Astrocyte (in vitro differentiated cells and primary cell): ENCODE measurements at regions not wholly inside any gene's neighbourhood (a gene's known extent, or its start where the extent isn't known, plus 50 kb on each side); places are given as distances from the start of the nearest gene placed in this dataset.

Source experiments
- DNase-seq: peaks from one replicate; pipeline ENCODE4 v3.0.0-alpha.2; 2010; ENCODE audit warnings: low read depth
- FAIRE-seq: peaks from 2 replicates; lab custom pipeline; 2011; peaks lifted over from hg19 to GRCh38; lab: Jason Lieb, UNC
- H2AFZ ChIP-seq: 2 replicates; pipeline ENCODE4 v1.6.0; 2012; ENCODE audit warnings: low read depth, low read length, inconsistent platforms
- H3K27ac ChIP-seq: 2 replicates; pipeline ENCODE4 v1.5.1; 2011; ENCODE audit warnings: low read depth, low read length, inconsistent platforms
- H3K27me3 ChIP-seq: 2 replicates; pipeline ENCODE4 v1.6.0; 2011; ENCODE audit warnings: low read length, inconsistent platforms; ENCODE audit not compliant: insufficient read depth
- H3K36me3 ChIP-seq: 2 replicates; pipeline ENCODE4 v1.5.1; 2011; ENCODE audit warnings: low read length, inconsistent platforms; ENCODE audit not compliant: insufficient read depth
- H3K4me1 ChIP-seq: 2 replicates; pipeline ENCODE4 v1.5.1; 2011; ENCODE audit warnings: low read length, inconsistent platforms; ENCODE audit not compliant: insufficient read depth
- H3K4me2 ChIP-seq: 2 replicates; pipeline ENCODE4 v1.6.0; 2012; ENCODE audit warnings: low read length, inconsistent platforms
- H3K4me3 ChIP-seq: 2 replicates; pipeline ENCODE4 v1.5.1; 2011; ENCODE audit warnings: low read depth, mild to moderate bottlenecking, low read length, inconsistent platforms; ENCODE audit not compliant: insufficient read depth
- H3K79me2 ChIP-seq: 2 replicates; pipeline ENCODE4 v1.6.0; 2012; ENCODE audit warnings: mild to moderate bottlenecking, low read length, inconsistent platforms; ENCODE audit not compliant: insufficient read depth
- H3K9ac ChIP-seq: 2 replicates; pipeline ENCODE4 v1.6.0; 2012; ENCODE audit warnings: mild to moderate bottlenecking, low read length, inconsistent platforms
- H3K9me3 ChIP-seq: 2 replicates; pipeline ENCODE4 v1.5.1; 2012; ENCODE audit warnings: low read depth, mild to moderate bottlenecking, low read length, inconsistent platforms; ENCODE audit not compliant: insufficient read depth
- H4K20me1 ChIP-seq: 2 replicates; pipeline ENCODE4 v1.6.0; 2012; ENCODE audit warnings: low read length, inconsistent platforms; ENCODE audit not compliant: insufficient read depth
- H3K27ac Mint-ChIP-seq: one replicate; pipeline ENCODE4 v1.8.0; 2021; ENCODE audit warnings: mild to moderate bottlenecking, mixed read lengths; ENCODE audit not compliant: unreplicated experiment
- H3K27me3 Mint-ChIP-seq: one replicate; pipeline ENCODE4 v1.8.0; 2021; ENCODE audit warnings: low read depth, mixed read lengths; ENCODE audit not compliant: unreplicated experiment
- H3K36me3 Mint-ChIP-seq: one replicate; pipeline ENCODE4 v1.8.0; 2021; ENCODE audit warnings: low read depth, mixed read lengths; ENCODE audit not compliant: unreplicated experiment
- H3K4me1 Mint-ChIP-seq: one replicate; pipeline ENCODE4 v1.8.0; 2021; ENCODE audit warnings: low read depth, mixed read lengths; ENCODE audit not compliant: unreplicated experiment
- H3K4me3 Mint-ChIP-seq: one replicate; pipeline ENCODE4 v1.8.0; 2021; ENCODE audit warnings: mild to moderate bottlenecking, moderate library complexity, mixed read lengths; ENCODE audit not compliant: unreplicated experiment
- H3K9me3 Mint-ChIP-seq: one replicate; pipeline ENCODE4 v1.8.0; 2021; ENCODE audit warnings: mild to moderate bottlenecking, mixed read lengths; ENCODE audit not compliant: unreplicated experiment
- CTCF ChIP-seq: IDR thresholded peaks from 2 replicates; pipeline ENCODE4 v1.5.1; 2011; ENCODE audit warnings: low read depth, mild to moderate bottlenecking, inconsistent platforms, low read length, moderate library complexity; ENCODE audit not compliant: insufficient read depth
- EZH2 ChIP-seq: IDR thresholded peaks from 2 replicates; pipeline ENCODE4 v1.6.1; 2012; ENCODE audit warnings: mild to moderate bottlenecking, low read length, inconsistent platforms; ENCODE audit not compliant: insufficient read depth

GRCh38 chr15:94943888-94944287, 712.5 kb downstream of the MCTP2 start:
- Histone ChIP-seq H4K20me1 (no peaks in the 10 kb centered on the region), H2AFZ (no peak overlapping the region), H3K79me2 (no peaks in the 10 kb centered on the region), H3K27ac (no peak overlapping the region), H3K9ac (no peak overlapping the region), H3K36me3 (no peaks in the 10 kb centered on the region), H3K9me3 (no peaks in the 10 kb centered on the region), H3K27me3 (no peaks in the 10 kb centered on the region), H3K4me1 (no peaks in the 10 kb centered on the region), H3K4me2 (no peak overlapping the region), H3K4me3 (no peak overlapping the region)
- no peaks in the 10 kb centered on the region for H3K4me1 Mint-ChIP-seq
- H3K9me3 Mint-ChIP-seq: no peaks in the 10 kb centered on the region
- FAIRE-seq: no peak
- no peak overlapping the region for H3K27ac Mint-ChIP-seq
- no peak overlapping the region for H3K4me3 Mint-ChIP-seq
- no peak for DNase-seq
- TF ChIP-seq CTCF (no peak), EZH2 (no peak)
- H3K36me3 Mint-ChIP-seq: no peaks in the 10 kb centered on the region
- H3K27me3 Mint-ChIP-seq: no peaks in the 10 kb centered on the region

GRCh38 chr15:94951538-94951937, 720.2 kb downstream of the MCTP2 start:
- H3K9ac ChIP-seq: no peak overlapping the region
- no peak overlapping the region for H3K4me3 ChIP-seq
- H3K9me3 ChIP-seq: no peaks in the 10 kb centered on the region
- H3K4me1 ChIP-seq: no peaks in the 10 kb centered on the region
- H3K4me1 Mint-ChIP-seq: peaks cover 2% of the 10 kb centered on the region
- no peaks in the 10 kb centered on the region for H3K36me3 ChIP-seq
- no peaks in the 10 kb centered on the region for H3K27me3 ChIP-seq
- peaks cover 2% of the 10 kb centered on the region for H3K9me3 Mint-ChIP-seq
- H3K27me3 Mint-ChIP-seq: no peaks in the 10 kb centered on the region
- no peaks in the 10 kb centered on the region for H3K36me3 Mint-ChIP-seq
- no peak overlapping the region for H3K27ac Mint-ChIP-seq
- no peak for TF ChIP-seq CTCF
- TF ChIP-seq EZH2: no peak
- FAIRE-seq (no peak), DNase-seq (no peak)
- H3K27ac ChIP-seq: no peak overlapping the region
- no peaks in the 10 kb centered on the region for H4K20me1 ChIP-seq
- H3K4me2 ChIP-seq: no peak overlapping the region
- H2AFZ ChIP-seq: no peak overlapping the region
- no peaks in the 10 kb centered on the region for H3K79me2 ChIP-seq
- H3K4me3 Mint-ChIP-seq: no peak overlapping the region

GRCh38 chr15:94963953-94964352, 732.6 kb downstream of the MCTP2 start:
- DNase-seq (no peak), FAIRE-seq (no peak)
- H4K20me1 ChIP-seq: no peaks in the 10 kb centered on the region
- H3K79me2 ChIP-seq: no peaks in the 10 kb centered on the region
- no peaks in the 10 kb centered on the region for H3K9me3 ChIP-seq
- Mint-ChIP-seq H3K36me3 (no peaks in the 10 kb centered on the region), H3K4me1 (peaks cover 7% of the 10 kb centered on the region), H3K9me3 (peaks cover 8% of the 10 kb centered on the region), H3K27ac (no peak overlapping the region), H3K4me3 (no peak overlapping the region), H3K27me3 (no peaks in the 10 kb centered on the region)
- no peaks in the 10 kb centered on the region for H3K4me1 ChIP-seq
- H3K27ac ChIP-seq: no peak overlapping the region
- H3K27me3 ChIP-seq: no peaks in the 10 kb centered on the region
- H3K4me2 ChIP-seq: no peak overlapping the region
- no peak overlapping the region for H3K9ac ChIP-seq
- TF ChIP-seq CTCF (no peak), EZH2 (no peak)
- no peak overlapping the region for H3K4me3 ChIP-seq
- no peak overlapping the region for H2AFZ ChIP-seq
- no peaks in the 10 kb centered on the region for H3K36me3 ChIP-seq
